Mucosa of descending colon (tissue), 3 donors: ENCODE measurements at regions not wholly inside any gene's neighbourhood (a gene's known extent, or its start where the extent isn't known, plus 50 kb on each side); places are given as distances from the start of the nearest gene placed in this dataset.

Experiments used
- ATAC-seq: fragments of 200-7000 bp; cut with Tn5 transposase; one replicate; pipeline ENCODE4 v1.9.1; 2020; ENCODE audit warnings: mild to moderate bottlenecking, moderate library complexity
- DNase-seq, 3 donors: peaks; one replicate each; pipeline ENCODE4 v3.0.0-alpha.2; 2020
- H3K36me3 ChIP-seq: fragments of 200-600 bp; one replicate; pipeline ENCODE4 v1.8.0; 2021; ENCODE audit warnings: low read depth, mild to moderate bottlenecking
- H3K4me1 ChIP-seq: fragments of 200-600 bp; one replicate; pipeline ENCODE4 v1.8.0; 2021; ENCODE audit warnings: low read depth, mild to moderate bottlenecking
- H3K4me3 ChIP-seq: fragments of 200-600 bp; one replicate; pipeline ENCODE4 v1.8.0; 2021; ENCODE audit warnings: mild to moderate bottlenecking
- H3K9me3 ChIP-seq: fragments of 200-600 bp; one replicate; pipeline ENCODE4 v1.8.0; 2021; ENCODE audit warnings: mild to moderate bottlenecking
- intact Hi-C, 2 donors: fragments of 100-400 bp; cut with DNase I in 1 of 2; cut with micrococcal nuclease in 1 of 2; formaldehyde crosslinking; loops; one replicate each; pipeline versions ENCODE4 v1.11.0 to v1.11.1; 2022; cut with DNase I, micrococcal nuclease
- TF ChIP-seq, protein P1 (sequence below): fragments of 200-600 bp; IDR thresholded peaks from one replicate; pipeline ENCODE4 v1.8.0; 2022; ENCODE audit warnings: antibody characterized with exemption, mild to moderate bottlenecking
- donor health status: DM: no; HTN: no; CAD: no; lungs with moderate emphysema.
- donor health status: DM: no; HTN: no; CAD: no.
- donor health status: DM: no; HTN: yes; CAD: no.

DNA sequence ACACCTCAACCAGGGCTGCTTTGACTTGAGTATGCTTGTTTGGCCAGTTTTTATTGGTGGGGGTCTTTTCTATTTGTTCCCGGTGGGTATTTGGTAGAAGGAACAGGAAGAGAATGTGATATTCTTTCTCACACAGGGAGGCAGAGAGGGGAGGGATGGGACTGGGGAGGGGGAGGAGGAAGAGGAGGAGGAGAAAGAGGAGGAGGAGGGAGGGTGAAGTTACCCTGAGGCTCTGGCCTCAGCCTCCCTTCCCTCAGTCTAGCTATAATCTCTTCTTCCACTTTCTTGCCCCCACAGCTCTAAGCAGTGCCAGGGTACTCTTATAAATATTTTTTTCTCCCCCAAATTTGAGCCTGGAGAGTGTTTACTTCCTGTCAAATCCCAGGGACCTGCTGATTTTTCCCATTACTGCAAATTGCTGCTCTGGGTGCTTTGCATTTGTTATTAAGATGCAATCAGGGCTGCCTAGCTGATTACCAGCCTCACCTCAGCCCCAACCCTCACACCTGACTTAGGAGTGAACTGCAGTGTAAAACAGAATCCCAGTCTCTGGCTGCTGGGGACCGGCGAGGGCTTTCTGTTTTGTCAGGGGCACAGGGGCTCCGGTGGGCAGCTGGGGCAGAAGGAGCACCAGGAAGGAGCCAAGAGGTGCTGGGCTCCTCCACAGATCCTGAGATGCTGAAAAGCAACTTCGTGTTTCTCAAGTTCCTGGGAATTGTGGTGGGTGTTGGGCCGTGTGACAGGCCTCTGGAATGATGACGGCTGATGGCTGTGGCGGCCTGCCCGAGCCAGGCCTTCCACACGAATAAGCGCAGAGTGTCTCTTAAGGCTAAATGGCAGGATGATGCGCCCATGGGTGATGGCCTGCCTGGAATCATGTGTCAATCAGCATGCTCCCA, 141.4 kb downstream of the CD83 start:
- intact Hi-C loops: no loop called here
- Histone ChIP-seq H3K36me3 (no peaks in the 10 kb centered on the region), H3K4me1 (no peaks in the 10 kb centered on the region), H3K4me3 (no peak overlapping the region), H3K9me3 (peaks cover 8% of the 10 kb centered on the region)
- ATAC-seq (no peak), DNase-seq (no peak)
- TF ChIP-seq, protein P1, sequence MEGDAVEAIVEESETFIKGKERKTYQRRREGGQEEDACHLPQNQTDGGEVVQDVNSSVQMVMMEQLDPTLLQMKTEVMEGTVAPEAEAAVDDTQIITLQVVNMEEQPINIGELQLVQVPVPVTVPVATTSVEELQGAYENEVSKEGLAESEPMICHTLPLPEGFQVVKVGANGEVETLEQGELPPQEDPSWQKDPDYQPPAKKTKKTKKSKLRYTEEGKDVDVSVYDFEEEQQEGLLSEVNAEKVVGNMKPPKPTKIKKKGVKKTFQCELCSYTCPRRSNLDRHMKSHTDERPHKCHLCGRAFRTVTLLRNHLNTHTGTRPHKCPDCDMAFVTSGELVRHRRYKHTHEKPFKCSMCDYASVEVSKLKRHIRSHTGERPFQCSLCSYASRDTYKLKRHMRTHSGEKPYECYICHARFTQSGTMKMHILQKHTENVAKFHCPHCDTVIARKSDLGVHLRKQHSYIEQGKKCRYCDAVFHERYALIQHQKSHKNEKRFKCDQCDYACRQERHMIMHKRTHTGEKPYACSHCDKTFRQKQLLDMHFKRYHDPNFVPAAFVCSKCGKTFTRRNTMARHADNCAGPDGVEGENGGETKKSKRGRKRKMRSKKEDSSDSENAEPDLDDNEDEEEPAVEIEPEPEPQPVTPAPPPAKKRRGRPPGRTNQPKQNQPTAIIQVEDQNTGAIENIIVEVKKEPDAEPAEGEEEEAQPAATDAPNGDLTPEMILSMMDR: no peak

DNA sequence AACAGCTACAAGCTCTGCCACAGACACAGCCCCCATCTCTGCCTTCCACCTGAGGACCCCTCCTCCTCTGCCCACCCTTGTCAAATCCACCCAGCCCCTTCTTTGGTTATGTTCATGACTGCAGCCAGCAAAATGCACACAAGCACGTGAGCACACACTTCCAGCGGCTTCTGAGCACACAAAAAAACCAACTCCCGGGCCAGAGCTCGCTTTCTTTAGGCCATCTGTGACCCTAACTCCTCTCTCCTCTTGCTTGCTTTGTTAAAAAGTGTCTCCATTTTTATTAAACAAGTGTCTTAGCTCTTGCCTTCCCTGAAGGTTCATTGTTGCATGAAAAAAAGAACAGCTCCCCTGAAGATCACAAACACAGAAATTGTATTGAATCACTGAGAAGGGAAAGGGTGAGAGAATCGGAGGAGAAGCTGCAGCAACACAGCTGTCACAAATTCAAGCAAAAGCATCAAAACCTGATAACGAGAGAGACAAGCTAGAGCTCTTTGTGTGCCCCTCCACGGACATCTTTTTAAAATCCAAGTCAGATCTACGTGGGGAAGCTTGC, 142.1 kb downstream of the CD83 start:
- intact Hi-C loops: no loop called here
- H3K36me3 ChIP-seq: no peaks in the 10 kb centered on the region

DNA sequence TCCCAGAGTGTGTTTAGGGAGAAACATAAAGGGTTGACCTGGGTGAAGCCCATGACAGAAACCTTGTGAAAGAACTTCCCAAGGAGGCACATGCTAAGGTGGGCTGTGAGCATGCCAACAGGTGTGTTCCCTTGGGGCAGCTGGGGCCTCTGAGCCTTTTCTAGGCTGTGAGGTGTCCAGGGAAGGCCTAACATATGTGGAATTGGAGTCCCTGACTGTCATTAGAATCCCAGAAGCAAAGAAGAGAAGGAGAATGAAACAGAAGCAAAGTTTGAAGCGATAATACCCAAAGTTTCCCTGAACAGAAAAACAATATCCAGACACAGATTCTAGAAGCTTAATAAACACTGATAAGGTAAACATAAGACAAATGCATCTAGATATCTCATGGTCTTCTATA, 143.3 kb downstream of the CD83 start:
- DNase-seq: no peak
- H3K4me1 ChIP-seq: no peaks in the 10 kb centered on the region
- H3K4me3 ChIP-seq: no peak overlapping the region
- TF ChIP-seq, protein P1: no peak
- H3K9me3 ChIP-seq: peaks cover 13% of the 10 kb centered on the region
- H3K36me3 ChIP-seq: no peaks in the 10 kb centered on the region
- intact Hi-C loops: no loop called here
- no peak for ATAC-seq

More for the DNA sequence above, 142.1 kb downstream of the CD83 start:
- peaks cover 13% of the 10 kb centered on the region for H3K9me3 ChIP-seq
- ATAC-seq (no peak), DNase-seq (no peak)
- H3K4me3 ChIP-seq: no peak overlapping the region
- H3K4me1 ChIP-seq: no peaks in the 10 kb centered on the region
- TF ChIP-seq, protein P1: no peak

DNA sequence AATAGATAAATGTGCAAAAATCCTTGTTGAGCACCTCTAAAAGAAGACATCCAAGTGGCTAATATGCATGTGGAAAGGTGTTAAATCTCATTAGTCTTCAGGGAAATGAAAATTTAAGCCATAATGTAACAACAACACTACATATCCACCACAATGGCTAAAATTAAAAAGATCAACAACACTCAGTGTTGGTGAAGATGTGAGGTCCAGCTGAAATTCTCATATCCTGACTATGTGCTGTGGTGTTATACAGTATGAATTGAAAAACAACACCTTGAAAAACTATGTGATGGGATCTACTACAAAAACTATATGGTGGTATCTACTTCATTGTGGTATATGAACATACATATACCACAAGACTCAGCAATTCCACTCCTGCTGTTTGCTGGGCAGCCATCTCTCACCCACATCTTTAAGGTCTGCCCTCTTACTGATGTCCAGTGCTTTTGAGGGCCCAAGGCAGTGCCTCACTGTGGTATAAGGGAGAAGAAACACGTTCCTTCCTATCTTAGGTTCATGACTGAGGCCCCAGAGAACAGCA, 146.4 kb downstream of the CD83 start:
- no peak for ATAC-seq
- intact Hi-C loops: no loop called here

DNA sequence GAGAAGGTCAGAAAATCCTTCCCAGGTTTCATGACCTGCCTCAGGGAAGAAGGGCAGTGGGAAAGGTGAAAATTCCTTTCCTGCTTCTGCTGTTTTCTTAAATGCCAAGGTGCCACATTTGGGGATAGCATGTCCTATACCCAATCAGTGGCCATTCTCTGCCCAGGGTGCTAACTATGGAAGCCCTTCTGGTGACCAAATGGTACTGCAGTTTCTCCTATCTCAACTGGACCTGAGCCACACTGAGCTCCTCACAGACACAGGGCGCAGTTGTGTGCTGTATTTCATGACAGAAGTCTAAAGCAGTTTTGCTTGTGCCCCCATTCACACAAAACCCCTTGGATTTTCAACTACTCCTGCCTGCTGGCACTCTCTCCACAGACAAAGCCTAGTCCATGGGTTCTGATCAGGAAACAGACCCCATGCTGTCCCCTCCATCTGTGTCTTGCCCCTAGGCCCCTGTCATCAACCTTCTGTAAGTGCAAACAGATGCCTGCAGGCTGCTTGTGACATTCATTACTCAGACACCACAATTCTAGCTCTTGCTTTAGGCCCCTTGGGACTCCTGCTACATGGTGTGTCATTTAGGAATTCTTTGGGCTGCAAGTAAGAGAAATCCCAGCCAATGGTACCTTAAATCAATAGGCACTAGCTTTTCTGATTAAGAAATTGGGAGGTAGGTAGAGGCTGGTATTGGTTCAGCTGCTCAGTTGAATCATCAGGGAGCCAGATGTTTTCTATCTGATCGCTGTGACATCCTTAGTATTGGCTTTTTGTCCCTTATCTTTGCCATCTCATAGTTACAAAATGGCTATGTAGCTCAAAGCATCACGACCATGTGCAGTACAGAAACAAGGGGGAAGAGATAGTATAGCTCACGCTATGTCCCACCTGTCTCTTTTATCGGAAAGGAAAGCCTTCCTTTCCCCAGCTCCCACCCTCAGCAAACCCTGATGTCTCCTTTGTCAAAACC, 147.8 kb downstream of the CD83 start:
- TF ChIP-seq, protein P1: no peak
- DNase-seq (no peak), ATAC-seq (no peak)
- no peaks in the 10 kb centered on the region for H3K36me3 ChIP-seq
- H3K4me3 ChIP-seq: no peak overlapping the region
- peaks cover 13% of the 10 kb centered on the region for H3K9me3 ChIP-seq
- intact Hi-C loops: no loop called here
- no peaks in the 10 kb centered on the region for H3K4me1 ChIP-seq

More for the DNA sequence above, 146.4 kb downstream of the CD83 start:
- no peak overlapping the region for H3K4me3 ChIP-seq
- H3K36me3 ChIP-seq: no peaks in the 10 kb centered on the region
- H3K4me1 ChIP-seq: no peaks in the 10 kb centered on the region
- H3K9me3 ChIP-seq: peaks cover 13% of the 10 kb centered on the region
- TF ChIP-seq, protein P1: no peak
- DNase-seq: no peak
